HFFc6 (cell line): ENCODE measurements at regions not wholly inside any gene's neighbourhood (a gene's known extent, or its start where the extent isn't known, plus 50 kb on each side); places are given as distances from the start of the nearest gene placed in this dataset.

Experiments
- DNase-seq: peaks from one replicate; pipeline ENCODE4 v3.0.0-alpha.2; 2018
- H3K27ac Mint-ChIP-seq: 2 replicates; pipeline ENCODE4 v1.8.0; 2020; ENCODE audit warnings: mild to moderate bottlenecking, mixed read lengths
- H3K27me3 Mint-ChIP-seq: 2 replicates; pipeline ENCODE4 v1.8.0; 2021; ENCODE audit warnings: mild to moderate bottlenecking, moderate library complexity, mixed read lengths; ENCODE audit not compliant: insufficient read depth
- H3K36me3 Mint-ChIP-seq: 2 replicates; pipeline ENCODE4 v1.8.0; 2021; ENCODE audit warnings: low read depth, mixed read lengths
- H3K4me1 Mint-ChIP-seq: 2 replicates; pipeline ENCODE4 v1.8.0; 2020; ENCODE audit warnings: low read depth, mixed read lengths
- H3K4me3 Mint-ChIP-seq: 2 replicates; pipeline ENCODE4 v1.8.0; 2020; ENCODE audit warnings: mild to moderate bottlenecking, moderate library complexity, mixed read lengths
- H3K9me3 Mint-ChIP-seq: 2 replicates; pipeline ENCODE4 v1.8.0; 2020; ENCODE audit warnings: mild to moderate bottlenecking, mixed read lengths
- CTCF ChIP-seq: fragments of 200-600 bp; sonication (generic); IDR thresholded peaks from 2 replicates; pipeline ENCODE4 v1.5.0; 2021; ENCODE audit warnings: antibody characterized with exemption, mild to moderate bottlenecking

GRCh38 chr6:1047981-1048541, 263.8 kb upstream of the FOXQ1 start:
- H3K9me3 Mint-ChIP-seq, result no peaks in the 10 kb centered on the region
- no peaks in the 10 kb centered on the region for H3K36me3 Mint-ChIP-seq
- TF ChIP-seq CTCF, result no peak
- no peak for DNase-seq
- peaks cover 6% of the 10 kb centered on the region for H3K4me1 Mint-ChIP-seq
- no peak overlapping the region for H3K4me3 Mint-ChIP-seq
- no peak overlapping the region for H3K27ac Mint-ChIP-seq
- H3K27me3 Mint-ChIP-seq, result peaks cover 32% of the 10 kb centered on the region

GRCh38 chr6:1045239-1045638, 266.7 kb upstream of the FOXQ1 start:
- Mint-ChIP-seq H3K36me3 (no peaks in the 10 kb centered on the region), H3K4me3 (no peak overlapping the region), H3K27ac (no peak overlapping the region), H3K4me1 (peaks cover 6% of the 10 kb centered on the region), H3K9me3 (no peaks in the 10 kb centered on the region), H3K27me3 (peaks cover 40% of the 10 kb centered on the region)
- DNase-seq, result no peak
- no peak for TF ChIP-seq CTCF

- H3K4me3 Mint-ChIP-seq, result no peak overlapping the region
- H3K36me3 Mint-ChIP-seq, result no peaks in the 10 kb centered on the region
- no peak for TF ChIP-seq CTCF
- H3K27ac Mint-ChIP-seq, result no peak overlapping the region
- DNase-seq, result no peak
- H3K27me3 Mint-ChIP-seq, result peaks cover 40% of the 10 kb centered on the region
- peaks cover 6% of the 10 kb centered on the region for H3K4me1 Mint-ChIP-seq
- no peaks in the 10 kb centered on the region for H3K9me3 Mint-ChIP-seq
Observed at GRCh38 chr6:1044040-1044836, 267.7 kb upstream of the FOXQ1 start.

GRCh38 chr6:1043458-1043836, 268.5 kb upstream of the FOXQ1 start:
- Mint-ChIP-seq H3K9me3 (no peaks in the 10 kb centered on the region), H3K4me3 (no peak overlapping the region), H3K27ac (no peak overlapping the region), H3K36me3 (no peaks in the 10 kb centered on the region), H3K4me1 (peaks cover 6% of the 10 kb centered on the region), H3K27me3 (peaks cover 41% of the 10 kb centered on the region)
- TF ChIP-seq CTCF, result no peak
- DNase-seq, result no peak

GRCh38 chr6:1042583-1043457, 269.1 kb upstream of the FOXQ1 start:
- Mint-ChIP-seq H3K27me3 (peaks cover 37% of the 10 kb centered on the region), H3K36me3 (no peaks in the 10 kb centered on the region), H3K4me1 (peaks cover 1% of the 10 kb centered on the region; the same call in 1 of the 2 replicates), H3K9me3 (no peaks in the 10 kb centered on the region), H3K4me3 (no peak overlapping the region), H3K27ac (no peak overlapping the region)
- TF ChIP-seq CTCF, result no peak
- no peak for DNase-seq
